Endodermal cell (in vitro differentiated cells): ENCODE measurements at regions not wholly inside any gene's neighbourhood (a gene's known extent, or its start where the extent isn't known, plus 50 kb on each side); places are given as distances from the start of the nearest gene placed in this dataset.

Experiments
- DNase-seq: peaks from one replicate; pipeline ENCODE4 v3.0.0-alpha.2; 2017
- H3K27ac ChIP-seq: 2 replicates; pipeline ENCODE4 v1.5.1; 2013; ENCODE audit warnings: mild to moderate bottlenecking, low read depth, low read length, moderate library complexity
- H3K27me3 ChIP-seq: 2 replicates; pipeline ENCODE4 v1.6.1; 2013; ENCODE audit warnings: mild to moderate bottlenecking, low read length, moderate library complexity; ENCODE audit not compliant: insufficient read depth, control insufficient read depth, poor library complexity, severe bottlenecking
- H3K36me3 ChIP-seq: 2 replicates; pipeline ENCODE4 v1.7.0; 2013; ENCODE audit warnings: mild to moderate bottlenecking, low read length, moderate library complexity; ENCODE audit not compliant: control insufficient read depth, insufficient read depth
- H3K4me1 ChIP-seq: one replicate; pipeline ENCODE4 v1.7.0; 2013; ENCODE audit warnings: low read length; ENCODE audit not compliant: control insufficient read depth, insufficient read depth
- H3K4me3 ChIP-seq: 2 replicates; pipeline ENCODE4 v1.5.1; 2013; ENCODE audit warnings: mild to moderate bottlenecking, low read length, moderate library complexity
- H3K9ac ChIP-seq: 2 replicates; pipeline ENCODE4 v1.6.1; 2013; ENCODE audit warnings: mild to moderate bottlenecking, low read length, moderate library complexity; ENCODE audit not compliant: poor library complexity, severe bottlenecking; ENCODE audit errors: extremely low read depth
- H3K9me3 ChIP-seq: 2 replicates; pipeline ENCODE4 v1.6.1; 2013; ENCODE audit warnings: mild to moderate bottlenecking, low read length, moderate library complexity; ENCODE audit not compliant: control insufficient read depth
- H3K27ac Mint-ChIP-seq: 2 replicates; pipeline ENCODE4 v1.8.0; 2020; ENCODE audit warnings: mixed read lengths
- H3K27me3 Mint-ChIP-seq: 2 replicates; pipeline ENCODE4 v1.8.0; 2021; ENCODE audit warnings: mild to moderate bottlenecking, mixed read lengths; ENCODE audit not compliant: insufficient read depth
- H3K36me3 Mint-ChIP-seq: 2 replicates; pipeline ENCODE4 v1.8.0; 2020; ENCODE audit warnings: low read depth, mixed read lengths
- H3K4me1 Mint-ChIP-seq: 2 replicates; pipeline ENCODE4 v1.8.0; 2020; ENCODE audit warnings: mixed read lengths
- H3K4me3 Mint-ChIP-seq: 2 replicates; pipeline ENCODE4 v1.8.0; 2020; ENCODE audit warnings: mild to moderate bottlenecking, moderate library complexity, mixed read lengths
- H3K9me3 Mint-ChIP-seq: 2 replicates; pipeline ENCODE4 v1.8.0; 2020; ENCODE audit warnings: mild to moderate bottlenecking, mixed read lengths
- CTCF ChIP-seq: fragments of 200-600 bp; sonication (generic); conservative IDR thresholded peaks from 2 replicates; pipeline ENCODE4 v1.5.0; 2021; ENCODE audit warnings: antibody characterized with exemption, mild to moderate bottlenecking
- WGBS, 2 experiments: methylation state at CpG; one replicate each; pipeline versions ENCODE4 v1.1.5 to v1.1.7; 2013; ENCODE audit warnings: missing lambda C conversion rate in 2 of 2, mixed read lengths in 1 of 2; ENCODE audit not compliant: insufficient coverage in 1 of 2, insufficient read length in 1 of 2; 5-methylcytosine and 5-hydroxymethylcytosine counted together

- Mint-ChIP-seq H3K27ac (no peak overlapping the region), H3K4me3 (no peak overlapping the region), H3K4me1 (peaks cover 14% of the 10 kb centered on the region), H3K36me3 (no peaks in the 10 kb centered on the region), H3K9me3 (peaks cover 1% of the 10 kb centered on the region), H3K27me3 (no peaks in the 10 kb centered on the region)
- H3K9me3 ChIP-seq, result peaks cover 6% of the 10 kb centered on the region
- no peaks in the 10 kb centered on the region for H3K27me3 ChIP-seq
- H3K36me3 ChIP-seq, result no peaks in the 10 kb centered on the region
- H3K4me3 ChIP-seq, result no peak overlapping the region
- 100% methylated on average over 1 of the region's 2 CpGs; no CpG with 5 or more reads in 1 of the 2 experiments for WGBS, 2 experiments
- no peak overlapping the region for H3K9ac ChIP-seq
- no peak for DNase-seq
- no peak for TF ChIP-seq CTCF
- H3K4me1 ChIP-seq, result no peaks in the 10 kb centered on the region
- no peak overlapping the region for H3K27ac ChIP-seq
Observed at GRCh38 chr14:71318097-71318459, 410.8 kb downstream of the PCNX1 start.

GRCh38 chr14:71319666-71320065, 412.4 kb downstream of the PCNX1 start:
- peak overlapping the region; percentile 70 for H3K9ac ChIP-seq
- 20% methylated on average over 5 of the region's 5 CpGs for WGBS, 2 experiments
- H3K4me1 ChIP-seq, result no peaks in the 10 kb centered on the region

GRCh38 chr14:71320107-71320733, 413.0 kb downstream of the PCNX1 start, which contains the start of gene SIPA1L1:
TSS of gene SIPA1L1 (plus strand) at chr14:71320476.
- Histone ChIP-seq H3K27me3 (no peaks in the 10 kb centered on the region), H3K4me3 (peak within 1 kb of the TSS; percentile 98), H3K4me1 (no peaks in the 10 kb centered on the region), H3K9me3 (no peaks in the 10 kb centered on the region), H3K27ac (peak within 1 kb of the TSS; percentile 92), H3K36me3 (no peaks in the 10 kb centered on the region), H3K9ac (peak within 1 kb of the TSS; percentile 85)
- no peak for TF ChIP-seq CTCF
- peak; percentile 99 for DNase-seq
- H3K27ac Mint-ChIP-seq, result peak within 1 kb of the TSS; percentile 94
- H3K36me3 Mint-ChIP-seq, result no peaks in the 10 kb centered on the region
- peak within 1 kb of the TSS; percentile 86 for H3K4me3 Mint-ChIP-seq
- WGBS, 2 experiments, result 0% methylated on average over 5 to 50 of the region's 52 CpGs
- H3K4me1 Mint-ChIP-seq, result peaks cover 28% of the 10 kb centered on the region
- no peaks in the 10 kb centered on the region for H3K27me3 Mint-ChIP-seq
- no peaks in the 10 kb centered on the region for H3K9me3 Mint-ChIP-seq

More at GRCh38 chr14:71319666-71320065, 412.4 kb downstream of the PCNX1 start:
- no peaks in the 10 kb centered on the region for H3K36me3 Mint-ChIP-seq
- H3K27ac Mint-ChIP-seq, result peak overlapping the region; percentile 94
- Histone ChIP-seq H3K36me3 (no peaks in the 10 kb centered on the region), H3K9me3 (no peaks in the 10 kb centered on the region), H3K27me3 (no peaks in the 10 kb centered on the region), H3K27ac (peak overlapping the region; percentile 67), H3K4me3 (peak overlapping the region; percentile 95)
- DNase-seq, result no peak
- no peaks in the 10 kb centered on the region for H3K27me3 Mint-ChIP-seq
- H3K9me3 Mint-ChIP-seq, result no peaks in the 10 kb centered on the region
- peaks cover 25% of the 10 kb centered on the region for H3K4me1 Mint-ChIP-seq
- TF ChIP-seq CTCF, result no peak
- peak overlapping the region; percentile 86 for H3K4me3 Mint-ChIP-seq
